ENCODE measurements at regions not wholly inside any gene's neighbourhood (a gene's known extent, or its start where the extent isn't known, plus 50 kb on each side); places are given as distances from the start of the nearest gene placed in this dataset.

GRCh38 chr5:153066281-153066680 is 424.2 kb upstream of the GRIA1 start:
- no peak overlapping the region for H3K4me3 Mint-ChIP-seq (ENCODE audit: unreplicated experiment)
- no peak overlapping the region for H3K27ac Mint-ChIP-seq (ENCODE audit: unreplicated experiment)
- DNase-seq (ENCODE audit: extremely low spot score, unreplicated experiment), result no peak
- H3K4me1 Mint-ChIP-seq (ENCODE audit: unreplicated experiment), result peaks cover 5% of the 10 kb centered on the region
- H3K9me3 Mint-ChIP-seq (ENCODE audit: unreplicated experiment), result no peaks in the 10 kb centered on the region
- H3K27me3 Mint-ChIP-seq (ENCODE audit: unreplicated experiment), result peaks cover 3% of the 10 kb centered on the region
- no peak for TF ChIP-seq CTCF (IDR thresholded peaks at IDR 0.05)
- no peaks in the 10 kb centered on the region for H3K36me3 Mint-ChIP-seq (ENCODE audit: unreplicated experiment)

- TF ChIP-seq CTCF (IDR thresholded peaks at IDR 0.05), result no peak
- Mint-ChIP-seq H3K27ac (ENCODE audit: unreplicated experiment) (no peak overlapping the region), H3K9me3 (ENCODE audit: unreplicated experiment) (no peaks in the 10 kb centered on the region), H3K4me1 (ENCODE audit: unreplicated experiment) (peaks cover 5% of the 10 kb centered on the region), H3K4me3 (ENCODE audit: unreplicated experiment) (no peak overlapping the region), H3K36me3 (ENCODE audit: unreplicated experiment) (no peaks in the 10 kb centered on the region), H3K27me3 (ENCODE audit: unreplicated experiment) (peaks cover 3% of the 10 kb centered on the region)
- DNase-seq (ENCODE audit: extremely low spot score, unreplicated experiment), result no peak
Measured at GRCh38 chr5:153067869-153068268, 422.6 kb upstream of the GRIA1 start.

GRCh38 chr5:153079396-153079795 is 411.1 kb upstream of the GRIA1 start:
- no peak for DNase-seq (ENCODE audit: extremely low spot score, unreplicated experiment)
- Mint-ChIP-seq H3K9me3 (ENCODE audit: unreplicated experiment) (peaks cover 19% of the 10 kb centered on the region), H3K27me3 (ENCODE audit: unreplicated experiment) (peaks cover 4% of the 10 kb centered on the region), H3K4me3 (ENCODE audit: unreplicated experiment) (no peak overlapping the region), H3K4me1 (ENCODE audit: unreplicated experiment) (no peaks in the 10 kb centered on the region), H3K36me3 (ENCODE audit: unreplicated experiment) (no peaks in the 10 kb centered on the region), H3K27ac (ENCODE audit: unreplicated experiment) (no peak overlapping the region)
- no peak for TF ChIP-seq CTCF (IDR thresholded peaks at IDR 0.05)

- no peaks in the 10 kb centered on the region for H3K4me1 Mint-ChIP-seq (ENCODE audit: unreplicated experiment)
- TF ChIP-seq CTCF (IDR thresholded peaks at IDR 0.05), result no peak
- DNase-seq (ENCODE audit: extremely low spot score, unreplicated experiment), result no peak
- peaks cover 4% of the 10 kb centered on the region for H3K27me3 Mint-ChIP-seq (ENCODE audit: unreplicated experiment)
- H3K9me3 Mint-ChIP-seq (ENCODE audit: unreplicated experiment), result peaks cover 19% of the 10 kb centered on the region
- H3K4me3 Mint-ChIP-seq (ENCODE audit: unreplicated experiment), result no peak overlapping the region
- no peak overlapping the region for H3K27ac Mint-ChIP-seq (ENCODE audit: unreplicated experiment)
- H3K36me3 Mint-ChIP-seq (ENCODE audit: unreplicated experiment), result no peaks in the 10 kb centered on the region
Measured at GRCh38 chr5:153080940-153081339, 409.5 kb upstream of the GRIA1 start.

GRCh38 chr5:153081385-153081784 is 409.1 kb upstream of the GRIA1 start:
- DNase-seq (ENCODE audit: extremely low spot score, unreplicated experiment), result no peak
- Mint-ChIP-seq H3K27ac (ENCODE audit: unreplicated experiment) (no peak overlapping the region), H3K27me3 (ENCODE audit: unreplicated experiment) (peaks cover 4% of the 10 kb centered on the region), H3K9me3 (ENCODE audit: unreplicated experiment) (peaks cover 19% of the 10 kb centered on the region), H3K4me1 (ENCODE audit: unreplicated experiment) (no peaks in the 10 kb centered on the region), H3K36me3 (ENCODE audit: unreplicated experiment) (no peaks in the 10 kb centered on the region), H3K4me3 (ENCODE audit: unreplicated experiment) (no peak overlapping the region)
- no peak for TF ChIP-seq CTCF (IDR thresholded peaks at IDR 0.05)

Data from osteocyte (in vitro differentiated cells).